ENCODE measurements at regions not wholly inside any gene's neighbourhood (a gene's known extent, or its start where the extent isn't known, plus 50 kb on each side); places are given as distances from the start of the nearest gene placed in this dataset.
A peak's percentile ranks its signal among the peaks of the same experiment; 100 is the strongest.
"Not testable (repeated sequence)": the region's sequence is repeated elsewhere in the genome, so short reads cannot be mapped to it uniquely, and the experiment has no call there.

GRCh38 chr16:5239472-5240277 lies 142.1 kb upstream of the EEF2KMT start:
- H3K4me1 ChIP-seq, H3K36me3 ChIP-seq, H3K9me3 ChIP-seq, H3K27me3 ChIP-seq, H3K27ac ChIP-seq: not testable (repeated sequence)
- peak overlapping the region in 3 of 4 donors; percentile 20 to 46 (median 39) for H3K4me3 ChIP-seq
- peak in 5 of 6 experiments; percentile 14 to 66 (median 25) for TF ChIP-seq CTCF (IDR thresholded peaks at IDR 0.05)
- peak in 2 of 3 donors; percentile 59 to 67 for DNase-seq

- no peak for DNase-seq
Measured at GRCh38 chr16:5235119-5235518, 137.5 kb upstream of the EEF2KMT start.

DNA sequence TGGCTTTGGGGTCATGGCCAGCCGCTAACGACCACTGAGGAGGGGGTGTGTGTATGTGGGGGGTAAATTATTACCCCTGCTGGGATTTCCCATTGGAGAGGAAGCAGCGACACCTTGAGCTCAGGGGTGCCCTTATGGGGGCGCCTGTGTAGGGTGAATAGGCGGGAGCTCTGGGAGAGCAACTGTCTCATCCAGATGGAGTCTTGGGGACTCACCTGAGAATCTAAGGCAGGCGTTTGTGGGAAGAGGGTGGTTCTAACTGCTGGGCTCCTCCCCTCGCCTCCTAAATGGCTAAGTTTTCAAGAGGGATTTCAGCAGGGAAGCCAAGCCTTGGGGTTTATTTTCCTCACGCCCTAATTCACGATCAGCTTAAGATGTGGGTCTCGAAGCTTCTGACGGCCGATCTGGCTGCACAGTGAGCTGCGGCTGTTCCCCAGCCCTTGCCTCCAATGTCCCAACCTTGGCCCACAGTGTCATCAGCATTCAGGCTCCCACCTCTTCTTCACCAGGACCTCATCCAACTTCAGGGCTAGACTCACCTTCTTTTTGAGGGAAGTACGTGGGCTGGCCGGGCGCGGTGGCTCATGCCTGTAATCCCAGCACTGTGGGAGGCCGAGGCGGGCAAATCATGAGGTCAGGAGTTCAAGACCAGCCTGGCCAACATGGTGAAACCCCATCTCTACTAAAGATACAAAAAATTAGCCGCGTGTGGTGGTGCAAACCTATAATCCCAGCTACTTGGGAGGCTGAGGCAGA lies 136.9 kb upstream of the EEF2KMT start:
- Histone ChIP-seq H3K27me3 (no peaks in the 10 kb centered on the region), H3K4me3 (no peak overlapping the region), H3K27ac (no peak overlapping the region), H3K4me1 (no peaks in the 10 kb centered on the region), H3K36me3 (no peaks in the 10 kb centered on the region), H3K9me3 (no peaks in the 10 kb centered on the region)
- TF ChIP-seq CTCF (IDR thresholded peaks at IDR 0.05): no peak
- no peak for TF ChIP-seq POLR2A (IDR thresholded peaks at IDR 0.05)
- no peak for DNase-seq

More at GRCh38 chr16:5235119-5235518, 137.5 kb upstream of the EEF2KMT start:
- H3K4me3 ChIP-seq: no peak overlapping the region
- H3K36me3 ChIP-seq: no peaks in the 10 kb centered on the region
- no peaks in the 10 kb centered on the region for H3K9me3 ChIP-seq
- H3K27me3 ChIP-seq: peaks cover 0 to 3% of the 10 kb centered on the region in 2 donors
- peaks cover 0 to 4% (median 0%) of the 10 kb centered on the region in 4 donors for H3K4me1 ChIP-seq
- H3K27ac ChIP-seq: no peak overlapping the region
- TF ChIP-seq CTCF (IDR thresholded peaks at IDR 0.05): no peak
- no peak for TF ChIP-seq POLR2A (IDR thresholded peaks at IDR 0.05)

- no peak for DNase-seq
- no peaks in the 10 kb centered on the region for H3K27me3 ChIP-seq
- H3K27ac ChIP-seq: no peak overlapping the region
- H3K4me3 ChIP-seq: no peak overlapping the region
- TF ChIP-seq CTCF (IDR thresholded peaks at IDR 0.05) (no peak), POLR2A (IDR thresholded peaks at IDR 0.05) (no peak)
- no peaks in the 10 kb centered on the region for H3K36me3 ChIP-seq
- H3K4me1 ChIP-seq: no peaks in the 10 kb centered on the region
- H3K9me3 ChIP-seq: no peaks in the 10 kb centered on the region
Measured at GRCh38 chr16:5231246-5231759, 133.7 kb upstream of the EEF2KMT start.

DNA sequence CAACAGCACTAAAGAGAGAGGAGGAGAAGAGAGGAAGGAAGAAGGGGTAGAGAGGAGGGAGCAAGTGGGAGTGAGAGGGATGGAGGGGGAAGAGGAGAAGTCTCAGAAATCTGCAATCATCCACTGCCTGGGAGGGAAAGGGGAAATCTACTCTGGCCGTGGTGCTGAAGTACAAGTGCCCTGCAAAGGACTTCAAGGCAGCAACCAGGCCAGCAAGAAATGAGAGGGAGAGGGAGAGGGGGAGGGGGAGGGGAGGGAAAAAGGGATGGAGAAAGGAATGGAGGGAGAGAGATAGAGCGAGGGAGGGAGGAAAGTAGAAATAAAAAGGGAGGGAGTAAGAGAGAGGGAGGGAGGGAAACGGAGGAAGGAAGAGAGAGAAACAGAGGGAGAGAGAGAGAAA lies 130.8 kb upstream of the EEF2KMT start:
- no peaks in the 10 kb centered on the region for H3K36me3 ChIP-seq
- H3K27me3 ChIP-seq: no peaks in the 10 kb centered on the region
- TF ChIP-seq POLR2A (IDR thresholded peaks at IDR 0.05) (no peak), CTCF (IDR thresholded peaks at IDR 0.05) (no peak)
- H3K9me3 ChIP-seq: no peaks in the 10 kb centered on the region
- H3K4me3 ChIP-seq: no peak overlapping the region
- no peak for DNase-seq
- no peak overlapping the region for H3K27ac ChIP-seq
- H3K4me1 ChIP-seq: no peaks in the 10 kb centered on the region
